B cell (primary cell): ENCODE measurements at regions not wholly inside any gene's neighbourhood (a gene's known extent, or its start where the extent isn't known, plus 50 kb on each side); places are given as distances from the start of the nearest gene placed in this dataset.

Experiments
- CTCF ChIP-seq: fragments of 200-600 bp; IDR thresholded peaks from one replicate; pipeline ENCODE4 v1.8.0; 2022; ENCODE audit warnings: antibody characterized with exemption, mild to moderate bottlenecking
- EZH2 ChIP-seq: IDR thresholded peaks from 2 replicates; pipeline ENCODE4 v1.6.1; 2012; ENCODE audit warnings: borderline replicate concordance, low read depth, mild to moderate bottlenecking, moderate library complexity, low read length; ENCODE audit not compliant: insufficient read depth, poor library complexity, severe bottlenecking

GRCh38 chr5:63164339-63164738 lies 585.7 kb downstream of the LRRC70 start:
- TF ChIP-seq CTCF (no peak), EZH2 (no peak)
